ENCODE measurements at regions not wholly inside any gene's neighbourhood (a gene's known extent, or its start where the extent isn't known, plus 50 kb on each side); places are given as distances from the start of the nearest gene placed in this dataset.

DNA sequence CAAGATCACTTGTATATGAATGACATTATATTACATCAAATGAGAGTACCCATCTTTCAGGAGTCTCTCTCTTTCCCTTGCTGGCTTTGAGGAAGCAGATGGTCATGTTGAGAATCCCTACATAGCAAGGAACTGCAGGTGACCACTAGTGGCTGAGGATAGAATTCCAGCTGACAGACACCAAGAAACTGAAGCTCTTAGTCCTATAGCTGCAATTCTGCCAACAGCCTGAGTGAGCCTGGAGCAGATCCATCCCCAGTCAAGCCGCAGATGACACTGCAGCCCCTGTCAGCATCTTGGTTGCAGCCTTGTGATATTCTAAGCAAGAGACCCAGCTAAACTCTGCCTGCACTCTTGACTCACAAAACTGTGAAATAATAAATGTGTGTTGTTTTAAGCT lies 531.5 kb downstream of the CSNK1G3 start:
- no peak for TF ChIP-seq TOX (CRISPR knock-in tag; IDR thresholded peaks at IDR 0.05; ENCODE audit: borderline replicate concordance)
- no peak for ATAC-seq

- TF ChIP-seq TOX (CRISPR knock-in tag; IDR thresholded peaks at IDR 0.05; ENCODE audit: borderline replicate concordance), result no peak
- no peak for TF ChIP-seq SNAI2 (CRISPR knock-in tag; IDR thresholded peaks at IDR 0.05)
- no peak for TF ChIP-seq ZNF8 (CRISPR knock-in tag; IDR thresholded peaks at IDR 0.05)
- TF ChIP-seq ZFP30 (CRISPR knock-in tag; IDR thresholded peaks at IDR 0.05), result no peak
- TF ChIP-seq TSHZ2 (CRISPR knock-in tag; IDR thresholded peaks at IDR 0.05), result no peak
- TF ChIP-seq ZFP3 (CRISPR knock-in tag; IDR thresholded peaks at IDR 0.05), result no peak
- no peak for TF ChIP-seq CSRNP3 (CRISPR knock-in tag; IDR thresholded peaks at IDR 0.05)
- TF ChIP-seq PATZ1 (CRISPR knock-in tag; IDR thresholded peaks at IDR 0.05; ENCODE audit: borderline replicate concordance), result no peak
- TF ChIP-seq, protein P1, sequence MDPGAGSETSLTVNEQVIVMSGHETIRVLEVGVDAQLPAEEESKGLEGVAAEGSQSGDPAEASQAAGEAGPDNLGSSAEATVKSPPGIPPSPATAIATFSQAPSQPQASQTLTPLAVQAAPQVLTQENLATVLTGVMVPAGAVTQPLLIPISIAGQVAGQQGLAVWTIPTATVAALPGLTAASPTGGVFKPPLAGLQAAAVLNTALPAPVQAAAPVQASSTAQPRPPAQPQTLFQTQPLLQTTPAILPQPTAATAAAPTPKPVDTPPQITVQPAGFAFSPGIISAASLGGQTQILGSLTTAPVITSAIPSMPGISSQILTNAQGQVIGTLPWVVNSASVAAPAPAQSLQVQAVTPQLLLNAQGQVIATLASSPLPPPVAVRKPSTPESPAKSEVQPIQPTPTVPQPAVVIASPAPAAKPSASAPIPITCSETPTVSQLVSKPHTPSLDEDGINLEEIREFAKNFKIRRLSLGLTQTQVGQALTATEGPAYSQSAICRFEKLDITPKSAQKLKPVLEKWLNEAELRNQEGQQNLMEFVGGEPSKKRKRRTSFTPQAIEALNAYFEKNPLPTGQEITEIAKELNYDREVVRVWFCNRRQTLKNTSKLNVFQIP (CRISPR knock-in tag; IDR thresholded peaks at IDR 0.05; ENCODE audit: borderline replicate concordance, low read depth), result no peak
- TF ChIP-seq CSDC2 (CRISPR knock-in tag; IDR thresholded peaks at IDR 0.05), result no peak
- no peak for TF ChIP-seq CREB5 (CRISPR knock-in tag; IDR thresholded peaks at IDR 0.05; ENCODE audit: low read depth)
- no peak for TF ChIP-seq PPARA (CRISPR knock-in tag; IDR thresholded peaks at IDR 0.05; ENCODE audit: borderline replicate concordance)
- TF ChIP-seq ISL1 (CRISPR knock-in tag; IDR thresholded peaks at IDR 0.05), result no peak
- ATAC-seq, result no peak
These were observed 528.8 kb downstream of the CSNK1G3 start for GRCh38 chr5:124040799-124041198.

DNA sequence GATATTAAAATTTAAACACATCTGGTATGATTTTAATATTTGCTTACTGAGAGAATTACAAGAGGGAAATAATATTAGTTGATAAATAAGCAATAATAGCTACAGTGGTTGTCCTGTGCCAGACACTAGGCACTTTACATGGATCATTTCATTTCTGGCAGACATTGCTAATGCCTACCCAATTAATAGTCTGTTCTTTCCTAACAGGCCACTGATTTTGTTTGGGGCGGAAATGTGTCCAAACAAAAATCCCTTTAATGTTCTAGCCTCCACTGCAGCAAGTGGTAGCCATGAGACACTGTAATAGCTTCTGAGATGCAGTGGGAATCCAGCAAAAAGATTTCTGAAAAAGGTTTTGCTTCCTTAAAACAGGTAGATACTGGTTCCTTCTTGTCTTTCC lies 527.4 kb downstream of the CSNK1G3 start:
- no peak for ATAC-seq
- TF ChIP-seq ZNF70 (CRISPR knock-in tag; IDR thresholded peaks at IDR 0.05) (no peak), PPARA (CRISPR knock-in tag; IDR thresholded peaks at IDR 0.05; ENCODE audit: borderline replicate concordance) (no peak), ZFP3 (CRISPR knock-in tag; IDR thresholded peaks at IDR 0.05) (no peak), ZFP30 (CRISPR knock-in tag; IDR thresholded peaks at IDR 0.05) (no peak), ZNF565 (CRISPR knock-in tag; conservative IDR thresholded peaks at IDR 0.05; ENCODE audit: low read depth) (no peak)

DNA sequence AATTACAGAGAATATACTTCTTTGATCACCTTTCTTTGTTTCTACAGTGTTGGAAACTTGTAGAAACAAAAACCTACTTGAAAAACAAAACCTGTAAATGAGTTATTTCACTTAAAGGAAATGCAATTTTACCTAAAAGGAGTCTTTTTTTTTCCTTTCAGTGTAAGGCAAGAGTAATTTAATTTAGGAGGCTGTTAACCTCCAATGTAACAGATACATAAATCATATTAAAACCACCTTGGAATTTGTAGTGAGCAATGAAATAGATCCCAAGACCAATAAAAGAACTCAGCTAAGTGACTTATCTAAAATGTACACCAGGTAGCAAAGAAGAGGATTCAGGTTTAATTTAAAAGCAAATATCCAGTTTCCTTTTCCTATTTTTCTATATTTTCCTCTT lies 524.8 kb downstream of the CSNK1G3 start:
- no peak for ATAC-seq
- TF ChIP-seq ISL1 (CRISPR knock-in tag; IDR thresholded peaks at IDR 0.05) (peak; percentile 78), ARNTL (CRISPR knock-in tag; IDR thresholded peaks at IDR 0.05; ENCODE audit: borderline replicate concordance, low read depth) (no peak)

DNA sequence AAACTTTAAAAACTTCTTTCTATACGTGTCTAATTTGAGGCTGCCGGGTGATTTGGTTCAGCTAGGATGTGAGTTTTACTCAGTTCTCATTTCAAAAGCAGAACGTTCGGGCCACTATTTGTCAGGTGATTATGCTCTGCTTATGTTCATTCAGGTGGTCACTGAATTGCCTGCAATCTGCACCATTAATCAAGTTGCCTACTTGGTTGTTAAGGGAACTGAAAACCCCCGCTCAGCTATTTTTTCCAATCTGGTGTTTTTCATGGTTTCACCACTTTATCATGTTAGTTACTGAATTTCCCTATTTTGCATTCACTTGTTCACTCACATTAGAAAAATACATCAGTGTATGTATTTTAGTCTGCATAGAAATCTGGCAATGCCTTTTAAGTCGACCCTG lies 523.0 kb downstream of the CSNK1G3 start:
- ATAC-seq, result no peak
- TF ChIP-seq ZFP30 (CRISPR knock-in tag; IDR thresholded peaks at IDR 0.05) (no peak), ZFP3 (CRISPR knock-in tag; IDR thresholded peaks at IDR 0.05) (no peak), ZNF8 (CRISPR knock-in tag; IDR thresholded peaks at IDR 0.05) (no peak), ZNF70 (CRISPR knock-in tag; IDR thresholded peaks at IDR 0.05) (no peak), ZNF565 (CRISPR knock-in tag; conservative IDR thresholded peaks at IDR 0.05; ENCODE audit: low read depth) (no peak), ESRRG (CRISPR knock-in tag; IDR thresholded peaks at IDR 0.05) (no peak), CSDC2 (CRISPR knock-in tag; IDR thresholded peaks at IDR 0.05) (no peak), OSR1 (CRISPR knock-in tag; IDR thresholded peaks at IDR 0.05) (no peak), ISL1 (CRISPR knock-in tag; IDR thresholded peaks at IDR 0.05) (no peak), PPARA (CRISPR knock-in tag; IDR thresholded peaks at IDR 0.05; ENCODE audit: borderline replicate concordance) (no peak), TOX (CRISPR knock-in tag; IDR thresholded peaks at IDR 0.05; ENCODE audit: borderline replicate concordance) (no peak), GLIS3 (CRISPR knock-in tag; IDR thresholded peaks at IDR 0.05) (no peak), CSRNP3 (CRISPR knock-in tag; IDR thresholded peaks at IDR 0.05) (no peak)
- TF ChIP-seq, protein P1 (CRISPR knock-in tag; IDR thresholded peaks at IDR 0.05; ENCODE audit: borderline replicate concordance, low read depth), result no peak
